Umbilical cord (tissue), 1 donor: ENCODE measurements at regions not wholly inside any gene's neighbourhood (a gene's known extent, or its start where the extent isn't known, plus 50 kb on each side); places are given as distances from the start of the nearest gene placed in this dataset.

Experiments used
- DNase-seq: peaks from one replicate; pipeline ENCODE4 v3.0.0-alpha.2; 2015; ENCODE audit warnings: low spot score

DNA sequence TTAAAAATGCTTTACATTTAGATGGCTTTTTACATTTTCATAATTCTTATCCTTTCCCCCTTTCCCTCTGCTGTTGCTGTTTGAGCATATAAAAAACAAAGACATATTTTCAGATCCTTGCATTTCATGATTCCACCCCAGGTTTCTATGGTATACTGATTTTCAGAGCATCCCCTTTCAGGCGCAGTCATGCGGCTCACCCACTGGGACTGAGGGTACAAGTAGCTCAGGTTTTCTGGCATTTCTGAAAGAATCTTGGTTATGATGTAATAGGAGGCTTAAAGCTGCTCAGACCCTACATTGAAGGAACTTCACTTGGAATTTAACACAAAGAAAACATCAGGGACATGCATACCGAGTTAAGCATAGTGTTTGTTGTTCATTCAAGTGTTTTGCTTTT is 310.8 kb downstream of the ETAA1 start:
- DNase-seq, result no peak

DNA sequence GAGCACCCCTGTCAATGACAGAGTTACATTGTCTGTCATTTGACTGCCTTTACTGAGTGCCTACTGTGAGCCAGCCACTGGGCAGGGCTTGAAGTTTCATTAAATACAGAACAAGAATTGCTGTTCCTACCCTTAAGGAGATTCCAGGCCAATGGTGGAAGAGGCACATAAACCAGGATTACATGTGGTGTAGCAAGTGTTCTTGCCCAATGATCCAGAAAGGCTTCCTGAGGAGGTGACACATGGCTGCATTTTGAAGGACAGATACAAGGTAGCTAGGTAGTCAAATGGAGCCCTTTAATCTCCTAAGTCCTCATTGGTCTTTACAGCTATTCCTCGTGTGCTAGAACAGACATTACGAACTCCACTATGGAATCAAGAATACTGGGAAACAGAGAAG is 312.7 kb downstream of the ETAA1 start:
- DNase-seq, result no peak

DNA sequence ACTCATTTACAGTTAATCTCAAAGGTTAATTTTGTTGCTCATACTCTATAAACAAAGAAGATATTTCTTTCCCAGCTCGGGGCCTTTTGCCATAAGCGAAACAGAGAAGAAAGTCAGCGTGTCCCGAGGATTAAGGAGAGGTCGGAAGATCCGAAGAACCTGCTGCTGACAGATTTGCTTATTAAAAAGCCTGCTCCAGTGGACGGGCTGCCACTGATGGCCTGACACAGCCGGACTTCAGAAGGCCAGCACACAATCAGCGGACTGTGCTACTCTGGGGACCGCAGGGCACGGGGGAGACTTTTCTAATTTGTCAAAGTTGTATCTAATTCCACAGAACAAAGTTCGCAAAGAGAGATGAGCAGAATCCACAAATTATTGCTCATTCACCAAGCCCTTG is 315.4 kb downstream of the ETAA1 start:
- no peak for DNase-seq

DNA sequence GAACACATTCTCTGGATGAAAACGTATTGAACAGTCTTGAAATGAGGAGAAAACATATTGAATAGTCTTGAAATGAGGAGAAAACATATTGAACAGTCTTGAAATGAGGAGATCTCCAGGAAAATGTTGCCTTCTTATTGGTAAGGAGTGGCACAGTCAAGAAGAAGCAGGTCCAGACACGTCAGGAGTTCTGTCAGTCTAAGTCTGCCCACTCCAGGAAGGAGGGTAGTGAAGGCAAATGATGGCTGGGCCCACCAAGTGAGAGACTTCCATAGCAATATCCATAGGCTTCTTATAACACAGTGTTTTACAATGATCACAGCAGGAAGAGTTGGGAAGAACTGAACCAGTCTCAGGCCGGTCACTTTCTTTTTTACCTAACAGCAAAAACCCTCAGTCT is 316.2 kb downstream of the ETAA1 start:
- DNase-seq, result no peak

DNA sequence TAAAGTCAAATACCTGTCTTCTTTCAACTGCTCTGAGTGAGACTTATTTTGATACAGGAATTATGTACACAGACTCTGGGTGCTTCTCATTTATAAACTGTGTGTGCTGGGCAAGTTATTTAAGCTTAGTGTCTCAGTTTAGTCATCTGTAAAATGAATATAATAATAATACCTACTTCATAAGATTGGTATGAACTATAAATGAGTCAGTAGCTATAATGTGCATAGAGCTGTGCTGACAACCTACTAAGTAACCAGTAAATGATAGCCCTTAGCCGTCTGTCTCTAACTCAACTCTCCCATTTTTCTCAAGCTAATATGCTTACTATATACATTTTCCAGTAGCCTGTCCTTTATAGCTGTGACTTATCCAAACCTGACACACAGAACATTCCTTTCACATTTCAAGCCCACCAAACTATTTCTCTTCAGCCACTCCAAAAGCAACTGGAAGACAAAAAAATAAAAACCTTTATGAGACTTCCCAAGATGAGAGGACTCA is 319.8 kb downstream of the ETAA1 start:
- DNase-seq, result no peak

DNA sequence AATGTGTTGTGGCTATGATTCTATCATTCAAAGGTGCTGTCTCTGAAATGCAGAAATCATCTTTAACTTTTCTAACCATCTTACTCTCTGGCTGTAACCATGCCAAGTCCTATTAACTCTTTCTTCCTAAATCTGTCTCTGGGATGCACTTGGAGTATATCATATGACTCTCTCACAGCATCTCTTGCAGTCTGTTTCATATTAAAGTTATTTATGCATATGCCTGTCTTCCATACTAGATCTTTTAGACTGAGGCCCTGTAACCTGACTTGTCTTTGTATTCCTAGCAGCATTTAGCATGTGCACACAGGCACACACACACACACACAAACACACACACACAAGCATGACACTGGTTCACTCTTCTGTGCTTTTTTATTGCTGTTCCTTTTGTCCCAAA is 320.6 kb downstream of the ETAA1 start:
- no peak for DNase-seq

DNA sequence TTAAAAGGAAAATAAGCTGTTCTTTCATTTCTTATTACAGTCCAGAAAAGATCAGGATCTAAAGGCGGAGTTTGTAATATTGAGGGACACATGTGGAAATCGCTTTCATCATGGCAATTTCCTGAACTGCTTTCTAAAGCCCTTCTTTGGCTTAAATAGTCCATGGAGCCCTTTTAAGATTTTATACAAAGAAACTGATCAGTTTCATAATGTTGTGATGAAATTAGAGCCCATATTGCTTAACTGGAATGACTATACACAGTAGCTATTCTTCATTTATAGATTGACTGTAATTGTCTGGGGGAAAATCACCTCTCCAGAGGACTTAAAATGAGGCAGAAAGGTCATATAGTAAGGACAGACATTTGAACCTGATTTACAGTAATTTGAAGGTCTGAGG is 322.2 kb downstream of the ETAA1 start:
- no peak for DNase-seq

DNA sequence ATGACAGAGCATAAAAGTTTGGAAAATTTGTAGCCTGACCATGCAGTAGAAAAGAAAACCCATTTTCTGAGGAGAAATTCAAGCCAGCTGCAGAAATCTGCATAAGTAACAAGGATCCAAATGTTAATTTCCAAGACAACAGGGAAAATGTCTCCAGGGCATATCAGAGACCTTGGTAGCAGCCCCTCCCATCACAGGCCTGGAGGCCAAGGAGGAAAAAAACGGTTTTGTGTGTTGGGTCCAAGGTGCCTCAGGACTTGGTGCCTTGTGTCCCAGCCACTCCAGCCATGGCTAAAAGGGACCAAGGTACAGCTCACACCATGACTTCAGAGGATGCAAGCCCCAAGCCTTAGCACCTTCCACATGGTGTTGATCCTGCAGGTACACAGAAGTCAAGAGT is 324.4 kb downstream of the ETAA1 start:
- no peak for DNase-seq

DNA sequence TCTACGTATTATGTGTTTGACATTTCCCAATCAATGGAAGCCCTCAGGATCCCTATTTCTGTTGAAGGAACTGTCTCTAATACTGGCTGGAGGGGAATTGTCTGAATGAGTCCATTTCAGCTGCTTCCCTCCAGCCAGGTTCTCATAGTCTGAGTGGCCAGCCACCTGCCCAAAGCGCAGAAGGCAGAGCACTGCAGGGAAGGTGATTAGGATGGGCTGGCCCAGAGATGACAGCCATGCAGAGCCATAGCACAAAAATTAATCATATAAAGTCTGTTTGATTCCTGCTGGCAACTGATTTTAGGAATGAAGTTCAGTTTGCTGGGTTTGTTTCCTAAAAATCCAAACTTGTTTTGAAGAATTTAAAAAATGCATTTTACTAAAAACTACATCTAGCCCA is 327.1 kb downstream of the ETAA1 start:
- no peak for DNase-seq

DNA sequence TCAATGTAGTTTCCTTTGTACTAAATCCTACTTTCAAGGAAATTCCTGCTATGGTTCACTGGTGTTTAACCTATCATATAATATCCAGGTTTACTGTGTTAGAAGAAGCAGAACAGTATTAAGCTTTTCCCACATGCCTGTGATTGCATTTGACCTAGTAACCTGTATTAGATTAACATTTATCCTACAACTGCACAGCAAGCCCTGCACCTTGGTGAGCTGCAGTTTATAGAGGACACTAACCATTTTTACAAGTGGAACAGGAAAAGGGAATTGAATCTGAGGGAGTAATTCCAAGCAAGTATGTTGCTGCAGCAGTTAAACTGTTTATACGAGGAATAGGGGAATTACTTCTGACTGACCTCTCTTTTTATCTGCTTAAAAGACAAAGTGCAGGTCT is 328.6 kb downstream of the ETAA1 start:
- no peak for DNase-seq

DNA sequence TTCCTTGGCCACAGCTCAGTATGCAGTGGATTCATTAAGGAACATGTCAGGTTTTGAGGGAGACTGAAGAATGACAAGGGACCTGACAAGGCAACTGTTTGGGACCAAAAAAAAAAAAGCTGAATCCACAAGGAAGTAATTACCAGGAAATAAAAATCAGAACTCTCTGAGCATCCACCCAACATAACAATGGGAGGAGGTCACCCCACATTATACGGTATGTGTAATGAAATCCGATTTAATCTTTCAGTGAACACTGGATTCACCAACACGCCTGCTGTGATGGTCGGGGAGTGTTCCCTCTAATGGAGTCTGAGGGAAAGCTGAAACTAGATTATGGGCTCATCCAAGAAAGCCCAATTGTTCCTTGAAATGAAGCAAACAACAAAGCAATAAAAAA is 329.3 kb downstream of the ETAA1 start:
- no peak for DNase-seq

DNA sequence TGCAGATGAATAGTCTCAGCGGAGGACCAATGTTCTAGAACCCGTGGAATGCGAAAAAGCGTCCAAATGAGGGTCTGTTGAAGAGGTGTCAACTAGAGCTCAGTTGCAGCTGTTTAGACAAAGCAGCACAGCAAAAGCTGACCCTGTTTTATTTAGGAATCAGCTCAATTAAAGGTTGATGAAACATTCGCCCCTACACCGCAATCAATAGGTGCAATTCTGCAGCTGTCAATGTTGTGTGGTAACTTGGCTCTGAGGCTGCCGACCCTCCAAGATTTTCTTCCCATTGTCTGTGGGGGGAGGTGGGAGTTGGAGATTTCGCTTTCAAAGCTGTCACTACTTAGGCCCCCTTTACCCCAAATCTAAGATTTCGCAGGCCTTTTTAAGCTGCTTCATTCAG is 330.0 kb downstream of the ETAA1 start:
- DNase-seq, result no peak

DNA sequence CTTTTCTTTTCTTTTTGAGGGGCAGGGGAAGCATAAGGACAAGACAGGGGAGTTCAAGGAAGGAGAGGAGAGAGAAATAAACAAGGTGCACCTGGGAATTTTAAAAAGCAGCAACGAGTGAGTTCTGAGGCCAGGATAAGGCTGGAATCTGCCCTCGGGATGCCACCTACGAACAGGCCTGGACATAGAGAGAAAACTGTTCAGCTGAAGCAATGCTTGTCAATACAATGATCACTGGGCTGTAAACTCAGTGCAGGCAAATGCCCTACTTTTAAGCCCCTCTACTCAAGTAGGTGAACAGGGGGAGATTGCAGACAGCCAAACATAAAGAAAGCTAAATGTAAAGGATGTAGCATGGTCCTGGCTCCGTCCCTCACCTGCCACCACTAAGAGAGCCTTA is 330.5 kb downstream of the ETAA1 start:
- no peak for DNase-seq

DNA sequence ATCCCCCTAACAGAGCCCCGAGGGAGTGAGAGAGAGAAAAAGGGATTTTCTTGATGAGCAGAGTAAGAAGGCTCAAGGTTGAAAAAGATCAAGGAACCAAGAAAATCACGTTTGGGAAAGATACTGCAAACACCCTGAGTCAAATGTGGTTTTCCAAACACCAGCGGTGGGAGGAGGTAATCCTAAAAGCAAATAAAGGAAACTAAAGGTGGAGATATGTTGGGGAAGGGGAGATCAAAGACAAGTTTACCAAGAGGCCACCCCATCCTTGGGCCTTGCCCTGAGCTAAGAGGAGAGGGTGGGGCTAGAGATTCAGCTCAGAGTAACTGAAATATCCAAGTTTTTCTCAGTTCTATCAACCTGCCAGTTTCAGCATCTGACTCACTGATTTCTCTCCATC is 332.3 kb downstream of the ETAA1 start:
- DNase-seq, result no peak

DNA sequence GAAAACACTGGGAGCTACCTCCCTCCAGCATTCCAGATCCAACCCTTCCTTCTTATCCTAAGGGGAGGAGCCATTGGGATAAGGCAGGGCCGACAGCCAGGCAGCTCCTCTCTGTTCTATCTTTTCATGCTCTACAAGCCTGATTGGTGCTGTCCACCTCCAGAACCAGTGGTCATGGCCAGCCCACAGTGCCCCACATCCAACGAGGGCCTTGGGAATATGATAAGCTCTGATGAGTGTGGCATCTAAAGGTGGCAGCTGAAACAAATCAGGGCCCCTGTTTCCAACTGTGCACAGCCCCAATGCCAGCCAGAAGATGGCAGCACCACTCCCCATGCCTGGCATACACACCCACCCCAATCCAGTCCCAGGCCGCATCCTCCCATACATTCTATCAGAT is 329.3 kb downstream of the C1D start:
- no peak for DNase-seq

DNA sequence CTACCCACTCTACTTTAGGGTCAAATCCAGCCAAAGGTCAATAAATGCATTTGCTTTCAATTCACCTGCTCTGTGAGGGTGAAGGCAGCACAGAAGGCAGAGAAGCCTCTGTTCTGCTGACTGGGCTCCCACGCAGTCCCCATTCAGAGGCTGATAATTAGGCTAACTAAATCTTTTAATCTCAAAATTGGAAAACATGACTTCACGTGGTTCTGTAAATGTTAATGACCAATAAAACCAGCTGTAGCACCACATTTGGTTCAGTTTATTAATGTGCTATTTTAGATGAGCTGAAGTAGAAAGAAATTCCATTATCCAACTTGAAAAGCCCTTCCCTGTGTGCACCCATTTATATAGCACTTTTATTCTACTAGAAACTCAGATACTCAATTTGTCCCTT is 310.6 kb downstream of the C1D start:
- no peak for DNase-seq

DNA sequence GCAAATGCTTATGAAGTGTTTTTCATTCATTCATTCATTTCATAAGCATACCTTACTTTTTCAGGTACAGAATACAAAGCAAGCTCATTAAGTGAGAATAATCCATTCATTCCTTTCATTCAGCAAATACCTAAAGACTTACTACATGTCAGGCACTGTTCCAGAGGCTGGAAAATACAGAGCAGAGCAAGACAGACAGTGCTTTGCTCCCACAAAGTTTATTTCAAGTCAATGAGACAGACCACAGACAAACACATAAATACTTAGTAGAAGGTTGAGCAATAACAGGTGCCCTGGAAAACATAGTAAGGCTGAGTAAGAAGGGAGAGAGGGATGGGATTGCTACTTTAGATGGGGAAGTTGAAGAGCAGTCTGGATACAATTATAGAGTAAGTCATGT is 309.8 kb downstream of the C1D start:
- DNase-seq, result peak; percentile 34

DNA sequence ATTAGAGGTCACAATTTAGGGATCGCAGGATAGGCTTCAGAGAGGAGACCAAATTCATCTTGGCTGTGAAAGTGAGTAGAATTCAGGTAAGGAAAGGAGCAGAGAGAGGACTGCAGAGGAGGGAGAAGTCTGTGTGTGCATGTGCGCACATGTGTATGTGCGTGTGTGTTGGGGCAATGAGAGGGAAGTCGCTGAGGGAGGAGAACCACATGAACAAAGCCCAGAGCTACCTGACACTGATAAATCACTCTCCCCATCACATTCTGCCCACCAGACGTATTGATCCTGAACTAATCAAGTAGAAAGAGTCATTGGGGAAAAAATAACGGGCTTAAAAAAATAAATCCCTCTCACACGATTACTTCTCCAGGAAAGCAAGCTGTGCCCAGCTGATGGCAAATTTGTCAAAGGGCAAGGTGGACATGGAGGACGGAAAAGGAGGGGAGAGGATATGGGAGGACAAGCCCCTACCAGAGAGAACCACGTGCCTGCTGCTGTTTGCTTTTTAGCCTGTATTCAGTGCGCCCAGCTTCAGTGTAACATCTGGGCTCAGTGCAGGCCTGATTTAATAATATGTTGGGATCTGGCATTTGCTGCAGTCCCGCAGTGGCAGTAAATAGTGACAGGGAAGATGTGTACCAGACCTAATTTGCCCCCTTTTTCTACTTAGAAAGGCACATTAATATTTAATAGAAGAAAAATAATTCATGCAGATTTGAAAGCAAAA is 307.5 kb downstream of the C1D start:
- no peak for DNase-seq

DNA sequence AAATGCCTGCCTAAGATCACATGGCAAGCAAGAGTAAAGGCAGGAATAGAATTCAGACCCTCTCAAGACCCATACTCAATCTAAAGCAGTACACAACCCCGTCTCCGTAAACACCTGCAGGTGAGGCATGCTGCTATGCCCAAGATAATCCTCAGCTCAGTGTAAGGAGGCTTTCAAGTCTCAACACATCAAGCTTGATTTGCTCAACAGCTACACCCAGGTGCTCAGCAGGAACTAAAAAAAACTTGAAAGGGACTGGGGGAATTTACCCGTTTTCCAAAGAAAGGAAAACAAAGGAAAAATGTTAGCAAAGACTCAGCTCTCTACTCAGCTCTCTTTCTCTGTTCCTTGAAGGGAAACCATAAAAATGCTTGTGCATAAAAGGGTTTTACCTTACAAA is 301.8 kb downstream of the C1D start:
- DNase-seq, result no peak

DNA sequence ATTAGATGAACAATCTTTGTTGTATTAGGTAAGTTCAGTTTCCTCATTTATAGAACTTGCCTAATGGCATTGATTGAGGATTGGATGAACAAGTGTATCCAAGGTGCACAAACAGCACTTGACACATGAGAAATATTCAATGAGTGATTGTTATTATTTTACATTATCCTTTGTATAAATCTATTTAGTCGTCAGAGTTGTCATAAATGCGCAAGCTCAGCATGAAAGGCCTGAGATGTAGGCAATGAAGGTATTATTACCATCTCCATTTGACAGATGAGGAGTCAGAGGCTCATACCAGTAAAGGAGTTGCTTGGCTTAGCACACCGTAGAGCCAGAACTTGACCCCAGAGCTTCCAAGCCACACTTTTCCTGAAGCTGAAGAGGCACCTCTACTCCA is 291.4 kb downstream of the C1D start:
- DNase-seq, result no peak

DNA sequence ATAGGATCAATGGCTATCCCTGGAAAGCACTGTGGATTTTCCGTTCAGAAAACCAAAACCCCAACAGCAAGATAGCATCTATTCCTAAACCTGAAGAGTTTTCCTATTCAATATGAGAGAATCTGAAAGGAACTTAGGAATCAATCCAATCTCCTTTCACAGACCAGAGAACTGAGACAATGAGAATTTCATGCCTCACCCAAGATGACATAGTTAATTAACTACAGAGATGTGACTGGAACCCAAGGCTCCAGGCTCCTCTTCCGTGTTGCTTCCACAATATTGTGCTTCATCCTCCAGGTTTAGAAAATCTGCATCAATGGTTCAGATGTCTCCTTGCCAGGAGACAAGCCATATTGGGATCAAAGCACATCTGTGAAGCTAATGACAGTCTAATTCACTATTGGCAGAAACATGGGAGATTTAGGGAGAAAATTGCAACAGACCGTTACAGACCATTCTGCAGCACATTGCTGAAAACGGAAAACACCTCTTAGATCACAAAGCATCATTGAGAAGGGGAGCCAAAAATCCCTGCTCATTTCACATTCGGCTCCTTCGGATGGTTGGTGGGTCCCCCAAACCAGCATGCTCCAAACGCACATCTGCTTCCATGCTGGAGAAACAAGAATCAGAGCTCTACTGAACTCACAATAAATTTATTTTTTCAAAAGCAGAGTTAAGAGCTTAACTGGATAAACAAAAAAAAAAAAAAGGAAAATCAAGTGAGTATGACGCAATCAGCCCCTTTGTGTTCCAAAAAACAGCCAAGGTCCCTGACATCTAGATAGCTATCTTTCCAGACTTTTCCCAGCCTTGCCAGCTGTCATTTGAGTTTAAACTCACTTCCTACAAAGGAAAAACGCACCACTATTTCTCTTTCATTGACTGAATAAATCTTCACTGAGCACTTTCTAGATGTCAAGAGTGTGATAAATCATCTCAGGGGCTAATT is 290.3 kb downstream of the C1D start:
- DNase-seq, result no peak

DNA sequence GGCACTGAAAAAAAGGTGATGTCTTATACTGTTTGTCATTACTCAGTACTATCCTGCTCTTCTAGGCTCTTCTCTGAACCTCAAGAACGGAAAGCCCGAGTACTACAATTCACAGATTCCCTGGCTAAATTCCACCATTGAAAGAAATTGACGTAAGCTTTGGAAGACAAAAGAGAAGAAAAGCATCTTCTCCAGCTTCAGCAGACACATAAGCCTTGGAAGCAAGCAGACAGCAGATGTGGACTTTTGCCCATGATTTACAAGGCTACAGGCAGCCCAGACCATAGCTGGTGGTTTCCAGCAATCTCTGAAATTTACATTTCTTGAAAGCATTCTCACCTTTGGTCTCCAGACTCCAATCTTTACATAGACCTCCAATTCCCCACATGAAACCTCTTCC is 289.0 kb downstream of the C1D start:
- DNase-seq, result no peak

DNA sequence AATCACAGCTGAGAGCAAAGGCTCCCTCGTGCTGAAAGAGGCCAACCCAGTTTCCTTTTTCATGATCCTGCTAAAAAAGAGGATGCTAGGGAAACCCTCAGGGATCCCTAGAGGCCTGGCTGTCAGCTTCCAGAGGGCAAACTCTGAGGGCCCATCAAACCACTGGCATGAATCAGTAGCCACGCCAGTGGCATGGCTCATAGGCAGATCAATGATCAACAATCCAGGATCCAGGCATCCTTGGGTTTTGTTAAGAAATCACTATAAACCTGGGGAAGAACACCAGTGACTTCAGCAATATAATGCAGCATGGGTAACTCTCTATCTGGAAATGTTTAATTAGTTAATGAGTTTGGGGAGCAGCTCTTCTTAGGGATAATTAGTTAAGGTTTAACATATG is 286.5 kb downstream of the C1D start:
- DNase-seq, result no peak
